Vagina (tissue), 2 donors: ENCODE measurements at regions not wholly inside any gene's neighbourhood (a gene's known extent, or its start where the extent isn't known, plus 50 kb on each side); places are given as distances from the start of the nearest gene placed in this dataset.

Experiments
- POLR2AphosphoS5 ChIP-seq, 2 donors: sonication (generic); formaldehyde crosslinking; IDR thresholded peaks; one replicate each; pipeline ENCODE4 v1.9.0; 2017; ENCODE audit warnings: antibody characterized with exemption in 2 of 2, mild to moderate bottlenecking in 2 of 2, low read depth in 1 of 2; ENCODE audit not compliant: insufficient read depth in 1 of 2
- TF ChIP-seq, protein P1 (sequence below), 3 experiments: fragments of 450-650 bp in 2 of 3; fragments of 200-600 bp in 1 of 3; sonication (generic) in 1 of 3; IDR thresholded peaks; one replicate each; pipeline ENCODE4 v1.5.1; 2017 to 2019; ENCODE audit warnings: antibody characterized with exemption in 3 of 3, mild to moderate bottlenecking in 2 of 3, moderate library complexity in 2 of 3

DNA sequence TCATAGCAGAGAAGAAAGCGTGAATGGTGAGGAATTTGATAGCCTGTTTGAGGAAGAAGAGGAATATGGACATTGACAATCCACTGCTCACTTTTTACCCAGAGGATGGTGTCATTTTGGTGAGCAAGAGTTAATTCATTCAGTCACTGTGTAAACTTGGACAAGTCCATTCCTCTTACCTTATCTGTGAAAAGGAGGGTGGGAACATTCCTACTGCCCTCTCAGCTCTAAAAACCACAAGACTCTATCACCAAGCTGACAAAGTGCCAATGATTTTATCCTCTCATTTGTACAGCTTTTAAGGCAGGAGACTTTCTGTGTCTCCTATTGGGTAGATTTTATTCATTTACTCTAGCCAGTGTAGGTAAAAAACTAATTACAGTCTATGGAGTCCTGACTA, 103.8 kb downstream of the LUZP4 start:
- no peak for TF ChIP-seq POLR2AphosphoS5 (IDR thresholded peaks at IDR 0.05; ENCODE audit: insufficient read depth in 1 of 2, low read depth in 1 of 2)
- TF ChIP-seq, protein P1, sequence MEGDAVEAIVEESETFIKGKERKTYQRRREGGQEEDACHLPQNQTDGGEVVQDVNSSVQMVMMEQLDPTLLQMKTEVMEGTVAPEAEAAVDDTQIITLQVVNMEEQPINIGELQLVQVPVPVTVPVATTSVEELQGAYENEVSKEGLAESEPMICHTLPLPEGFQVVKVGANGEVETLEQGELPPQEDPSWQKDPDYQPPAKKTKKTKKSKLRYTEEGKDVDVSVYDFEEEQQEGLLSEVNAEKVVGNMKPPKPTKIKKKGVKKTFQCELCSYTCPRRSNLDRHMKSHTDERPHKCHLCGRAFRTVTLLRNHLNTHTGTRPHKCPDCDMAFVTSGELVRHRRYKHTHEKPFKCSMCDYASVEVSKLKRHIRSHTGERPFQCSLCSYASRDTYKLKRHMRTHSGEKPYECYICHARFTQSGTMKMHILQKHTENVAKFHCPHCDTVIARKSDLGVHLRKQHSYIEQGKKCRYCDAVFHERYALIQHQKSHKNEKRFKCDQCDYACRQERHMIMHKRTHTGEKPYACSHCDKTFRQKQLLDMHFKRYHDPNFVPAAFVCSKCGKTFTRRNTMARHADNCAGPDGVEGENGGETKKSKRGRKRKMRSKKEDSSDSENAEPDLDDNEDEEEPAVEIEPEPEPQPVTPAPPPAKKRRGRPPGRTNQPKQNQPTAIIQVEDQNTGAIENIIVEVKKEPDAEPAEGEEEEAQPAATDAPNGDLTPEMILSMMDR (IDR thresholded peaks at IDR 0.05): no peak
